DOHH2 (cell line): ENCODE measurements at regions not wholly inside any gene's neighbourhood (a gene's known extent, or its start where the extent isn't known, plus 50 kb on each side); places are given as distances from the start of the nearest gene placed in this dataset.

Source experiments
- EZH2phosphoT487 ChIP-seq: fragments of 200-600 bp; sonication (generic); IDR thresholded peaks from 2 replicates; pipeline ENCODE4 v1.6.1; 2017; ENCODE audit warnings: borderline replicate concordance, mild to moderate bottlenecking, antibody characterized with exemption, low read length, moderate library complexity, mixed read lengths
- TF ChIP-seq, protein P1 (sequence below): fragments of 200-600 bp; sonication (generic); IDR thresholded peaks from one replicate; pipeline ENCODE4 v1.5.1; 2014; ENCODE audit warnings: antibody characterized with exemption, mild to moderate bottlenecking, low read depth, low read length; ENCODE audit not compliant: poor library complexity, severe bottlenecking

DNA sequence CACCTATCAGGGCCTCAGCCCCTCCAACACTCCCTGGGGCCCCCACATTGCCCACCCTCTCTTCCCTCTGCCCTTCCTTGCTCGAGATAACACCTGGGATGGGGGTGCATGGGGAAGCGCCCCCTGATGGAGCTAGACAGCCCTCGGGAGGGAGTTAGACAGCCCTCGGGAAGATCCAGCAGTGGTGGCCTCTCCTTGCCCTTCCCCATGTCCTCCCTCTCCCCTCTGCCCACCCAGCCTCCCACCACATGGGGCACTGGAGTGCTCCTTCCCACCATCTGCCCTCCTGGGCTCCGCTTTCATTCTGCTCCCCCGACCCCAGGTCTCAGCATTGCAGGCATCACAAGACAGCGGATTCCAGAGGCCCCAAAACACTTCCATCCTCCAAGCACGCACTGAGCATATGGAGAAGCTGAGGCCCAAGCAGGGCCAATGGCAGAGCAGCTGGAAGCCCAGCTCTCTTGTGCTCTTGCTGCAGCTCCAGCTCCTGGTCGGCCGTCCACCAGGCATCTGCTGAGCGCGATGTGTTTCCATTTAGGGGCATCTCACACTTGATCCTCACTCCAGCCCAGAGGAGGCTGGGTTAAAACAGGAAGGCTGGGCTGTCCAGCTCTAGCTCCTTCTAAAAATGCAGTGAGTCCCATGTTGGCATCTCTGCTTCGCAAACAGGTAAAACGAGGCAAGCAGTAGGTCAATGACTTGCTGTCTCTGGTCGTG, 65.6 kb downstream of the IGLL1 start:
- TF ChIP-seq, protein P1, sequence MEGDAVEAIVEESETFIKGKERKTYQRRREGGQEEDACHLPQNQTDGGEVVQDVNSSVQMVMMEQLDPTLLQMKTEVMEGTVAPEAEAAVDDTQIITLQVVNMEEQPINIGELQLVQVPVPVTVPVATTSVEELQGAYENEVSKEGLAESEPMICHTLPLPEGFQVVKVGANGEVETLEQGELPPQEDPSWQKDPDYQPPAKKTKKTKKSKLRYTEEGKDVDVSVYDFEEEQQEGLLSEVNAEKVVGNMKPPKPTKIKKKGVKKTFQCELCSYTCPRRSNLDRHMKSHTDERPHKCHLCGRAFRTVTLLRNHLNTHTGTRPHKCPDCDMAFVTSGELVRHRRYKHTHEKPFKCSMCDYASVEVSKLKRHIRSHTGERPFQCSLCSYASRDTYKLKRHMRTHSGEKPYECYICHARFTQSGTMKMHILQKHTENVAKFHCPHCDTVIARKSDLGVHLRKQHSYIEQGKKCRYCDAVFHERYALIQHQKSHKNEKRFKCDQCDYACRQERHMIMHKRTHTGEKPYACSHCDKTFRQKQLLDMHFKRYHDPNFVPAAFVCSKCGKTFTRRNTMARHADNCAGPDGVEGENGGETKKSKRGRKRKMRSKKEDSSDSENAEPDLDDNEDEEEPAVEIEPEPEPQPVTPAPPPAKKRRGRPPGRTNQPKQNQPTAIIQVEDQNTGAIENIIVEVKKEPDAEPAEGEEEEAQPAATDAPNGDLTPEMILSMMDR, result no peak
- TF ChIP-seq EZH2phosphoT487, result no peak
